Peyer's patch (tissue), 4 donors: ENCODE measurements at regions not wholly inside any gene's neighbourhood (a gene's known extent, or its start where the extent isn't known, plus 50 kb on each side); places are given as distances from the start of the nearest gene placed in this dataset.
"Not testable (repeated sequence)": the region's sequence is repeated elsewhere in the genome, so short reads cannot be mapped to it uniquely, and the experiment has no call there.

Experiments used
- DNase-seq, 3 donors: peaks; one replicate each; pipeline ENCODE4 v3.0.0-alpha.2; 2017 to 2019
- H3K27ac ChIP-seq, 4 donors: fragments of 200-600 bp; sonication (generic); one replicate each; pipeline ENCODE4 v1.5.1; 2016 to 2019
- H3K27me3 ChIP-seq, 2 donors: fragments of 200-600 bp; sonication (generic); one replicate each; pipeline ENCODE4 v1.5.1; 2019
- H3K36me3 ChIP-seq, 3 donors: fragments of 200-600 bp; sonication (generic); one replicate each; pipeline ENCODE4 v1.5.1; 2016 to 2019
- H3K4me1 ChIP-seq, 4 donors: fragments of 200-600 bp; sonication (generic); one replicate each; pipeline ENCODE4 v1.5.1; 2016 to 2019
- H3K4me3 ChIP-seq, 4 donors: fragments of 200-600 bp; sonication (generic); 1 replicate in 3 of 4; 2 replicates in 1 of 4; pipeline ENCODE4 v1.5.1; 2016 to 2019; ENCODE audit warnings: mild to moderate bottlenecking in 1 of 4
- H3K9me3 ChIP-seq, 4 donors: fragments of 200-600 bp; sonication (generic); one replicate each; pipeline ENCODE4 v1.5.1; 2016 to 2019; ENCODE audit warnings: mild to moderate bottlenecking in 1 of 4
- CTCF ChIP-seq, 6 experiments: fragments of 450-650 bp in 4 of 6; fragments of 200-600 bp in 2 of 6; sonication (generic) in 1 of 6; IDR thresholded peaks; one replicate each; pipeline ENCODE4 v1.5.1; 2017 to 2019; ENCODE audit warnings: antibody characterized with exemption in 6 of 6, mild to moderate bottlenecking in 3 of 6, moderate library complexity in 1 of 6
- POLR2A ChIP-seq, 2 donors: fragments of 450-650 bp; IDR thresholded peaks; one replicate each; pipeline ENCODE4 v1.5.1; 2017; ENCODE audit warnings: antibody characterized with exemption in 2 of 2, mild to moderate bottlenecking in 2 of 2, moderate library complexity in 2 of 2

GRCh38 chr4:170805352-170805751, 715.6 kb upstream of the AADAT start:
- TF ChIP-seq CTCF (IDR thresholded peaks at IDR 0.05) (no peak), POLR2A (IDR thresholded peaks at IDR 0.05) (no peak)
- Histone ChIP-seq H3K4me1 (no peaks in the 10 kb centered on the region), H3K27ac (no peak overlapping the region), H3K9me3 (no peaks in the 10 kb centered on the region), H3K27me3 (no peaks in the 10 kb centered on the region), H3K36me3 (no peaks in the 10 kb centered on the region), H3K4me3 (no peak overlapping the region)
- DNase-seq = no peak

DNA sequence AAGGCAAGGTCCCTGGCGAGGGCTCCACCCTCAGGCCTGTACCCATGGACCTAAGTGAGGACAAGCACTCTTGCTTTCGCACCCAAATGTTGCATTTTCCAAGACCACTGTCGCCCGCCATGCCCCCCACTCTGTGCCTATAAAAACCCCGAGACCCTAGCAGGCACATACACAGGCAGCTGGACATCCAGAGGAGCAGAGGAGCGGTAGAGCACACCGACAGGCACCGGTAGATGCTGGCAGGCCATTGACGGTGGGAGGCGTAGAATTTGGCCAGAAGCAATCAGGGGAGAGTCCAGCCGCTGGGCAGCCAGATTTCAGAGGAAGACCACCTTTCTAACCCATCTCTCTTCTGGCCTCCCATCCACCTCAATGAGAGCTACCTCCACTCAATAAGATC, 715.2 kb upstream of the AADAT start:
- Histone ChIP-seq H3K27ac (no peak overlapping the region), H3K27me3 (no peaks in the 10 kb centered on the region), H3K4me1 (no peaks in the 10 kb centered on the region), H3K4me3 (no peak overlapping the region), H3K9me3 (no peaks in the 10 kb centered on the region), H3K36me3 (no peaks in the 10 kb centered on the region)
- TF ChIP-seq POLR2A (IDR thresholded peaks at IDR 0.05) (no peak), CTCF (IDR thresholded peaks at IDR 0.05) (no peak)
- DNase-seq = peak in 1 of 3 donors; percentile 28

DNA sequence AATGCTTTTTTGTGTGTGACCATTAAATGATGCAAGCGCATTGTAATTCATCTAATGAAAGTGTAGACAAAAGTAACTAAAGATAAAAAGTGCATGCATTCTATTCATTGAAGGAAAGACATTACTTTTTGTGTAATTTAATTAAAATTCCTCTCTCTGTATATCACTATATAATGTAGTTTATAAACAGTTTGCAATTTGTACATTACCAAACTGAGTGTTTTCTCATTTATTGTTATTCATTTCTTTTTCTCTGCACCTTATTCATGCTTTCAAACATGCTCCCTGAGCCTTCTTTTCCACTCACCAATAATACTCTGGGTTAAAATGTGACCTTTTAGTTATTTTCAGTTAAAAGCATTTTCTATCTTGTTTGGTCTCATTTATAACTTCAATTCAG, 713.7 kb upstream of the AADAT start:
- Histone ChIP-seq H3K27ac (no peak overlapping the region), H3K9me3 (no peaks in the 10 kb centered on the region), H3K27me3 (no peaks in the 10 kb centered on the region), H3K4me3 (no peak overlapping the region), H3K36me3 (no peaks in the 10 kb centered on the region), H3K4me1 (no peaks in the 10 kb centered on the region)
- DNase-seq = no peak
- TF ChIP-seq CTCF (IDR thresholded peaks at IDR 0.05) = no peak
- no peak for TF ChIP-seq POLR2A (IDR thresholded peaks at IDR 0.05)

DNA sequence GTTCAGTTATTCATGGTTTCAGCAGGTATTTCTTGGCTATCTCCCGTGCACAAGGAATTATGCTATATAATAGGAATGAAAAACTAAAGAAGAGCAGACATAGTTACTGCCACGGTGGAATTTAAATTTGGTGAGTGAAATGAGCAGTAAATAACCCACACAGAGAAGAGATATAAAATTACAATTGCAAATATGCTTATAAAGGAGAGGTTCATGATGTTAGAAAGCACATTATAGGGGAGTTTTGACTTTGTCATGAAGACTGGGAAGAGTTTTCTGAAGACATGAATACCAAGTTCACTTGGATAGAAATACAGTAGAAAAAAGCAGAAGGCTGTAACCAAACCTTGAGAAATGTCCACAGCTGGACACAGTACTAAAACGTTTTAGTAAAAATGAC, 712.0 kb upstream of the AADAT start:
- Histone ChIP-seq H3K4me3 (no peak overlapping the region), H3K4me1 (no peaks in the 10 kb centered on the region), H3K36me3 (no peaks in the 10 kb centered on the region), H3K27ac (no peak overlapping the region), H3K9me3 (no peaks in the 10 kb centered on the region), H3K27me3 (no peaks in the 10 kb centered on the region)
- no peak for DNase-seq
- TF ChIP-seq CTCF (IDR thresholded peaks at IDR 0.05) (no peak), POLR2A (IDR thresholded peaks at IDR 0.05) (no peak)

GRCh38 chr4:170794525-170794924, 704.8 kb upstream of the AADAT start:
- no peaks in the 10 kb centered on the region for H3K9me3 ChIP-seq
- H3K4me1 ChIP-seq = no peaks in the 10 kb centered on the region
- TF ChIP-seq CTCF (IDR thresholded peaks at IDR 0.05) (no peak), POLR2A (IDR thresholded peaks at IDR 0.05) (no peak)
- H3K4me3 ChIP-seq = no peak overlapping the region
- H3K36me3 ChIP-seq = no peaks in the 10 kb centered on the region
- H3K27ac ChIP-seq = no peak overlapping the region
- no peak for DNase-seq
- H3K27me3 ChIP-seq = no peaks in the 10 kb centered on the region

- H3K4me1 ChIP-seq, H3K9me3 ChIP-seq, H3K36me3 ChIP-seq, H3K27ac ChIP-seq, H3K4me3 ChIP-seq, DNase-seq, H3K27me3 ChIP-seq: not testable (repeated sequence)
These were observed 698.8 kb upstream of the AADAT start for GRCh38 chr4:170788540-170789051.
